Fibroblast of the conjunctiva (primary cell): ENCODE measurements at regions not wholly inside any gene's neighbourhood (a gene's known extent, or its start where the extent isn't known, plus 50 kb on each side); places are given as distances from the start of the nearest gene placed in this dataset.

ENCODE experiments used
- DNase-seq: peaks from one replicate; pipeline ENCODE4 v3.0.0-alpha.2; 2010; ENCODE audit warnings: low read depth

DNA sequence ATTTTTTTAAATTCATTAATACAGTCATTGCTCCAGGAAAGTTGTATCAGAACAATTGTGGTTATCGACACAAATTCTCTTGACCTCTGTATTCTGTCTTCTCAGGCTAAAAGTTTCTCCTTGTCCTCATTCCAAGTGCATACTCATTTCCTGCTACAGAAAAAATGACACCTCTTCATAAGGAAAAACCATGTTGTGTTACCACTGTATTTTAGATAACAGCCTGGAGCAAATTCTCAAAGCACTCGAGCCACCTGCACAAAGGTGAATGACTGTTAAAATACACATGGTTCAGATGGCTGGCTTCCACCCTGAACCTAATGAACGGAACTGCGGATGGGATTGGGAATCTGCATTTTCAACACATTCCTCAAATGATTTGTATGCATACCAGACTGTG, 586.5 kb downstream of the EPHA4 start:
- no peak for DNase-seq

GRCh38 chr2:220987839-220988238, 584.3 kb downstream of the EPHA4 start:
- no peak for DNase-seq

- no peak for DNase-seq
Measured at GRCh38 chr2:220991972-220992371, 580.1 kb downstream of the EPHA4 start.

DNA sequence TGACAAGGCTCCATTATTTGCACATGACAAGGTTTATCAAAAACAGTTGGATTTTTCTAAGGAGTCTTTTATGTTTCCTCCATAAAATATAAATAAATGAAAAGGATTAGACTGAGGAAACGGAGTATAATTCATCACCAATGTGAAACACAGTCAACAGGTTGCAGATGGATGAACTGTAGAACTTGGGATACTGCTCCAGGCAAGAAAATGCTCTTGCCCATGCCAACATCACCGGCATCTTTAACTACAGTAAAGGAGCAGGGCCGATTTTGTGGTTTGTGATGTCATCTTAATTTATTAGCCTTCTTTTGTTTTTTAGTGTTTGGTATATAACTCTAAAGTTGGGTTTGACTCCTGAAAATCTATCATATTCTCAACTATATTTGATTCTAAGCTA, 577.3 kb downstream of the EPHA4 start:
- no peak for DNase-seq

DNA sequence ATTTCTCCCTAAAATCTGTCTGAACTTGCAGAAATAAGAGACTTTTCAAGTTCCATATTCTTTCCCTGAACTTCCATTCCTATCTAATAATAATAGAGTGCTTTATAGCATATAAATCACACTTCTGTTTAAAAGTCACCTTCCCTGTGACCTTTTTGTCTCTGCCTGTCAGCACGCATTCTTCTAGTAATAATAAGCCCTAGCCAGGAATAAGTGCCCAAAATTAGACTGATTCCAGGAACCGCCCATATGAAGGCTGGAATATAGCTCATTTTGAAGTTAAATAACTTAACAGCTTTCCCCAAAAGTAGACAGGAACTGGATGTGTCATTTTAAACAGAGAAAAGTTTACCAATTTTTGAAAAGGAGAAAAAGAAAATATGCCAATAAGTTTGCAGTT, 576.5 kb downstream of the EPHA4 start:
- DNase-seq, result no peak

DNA sequence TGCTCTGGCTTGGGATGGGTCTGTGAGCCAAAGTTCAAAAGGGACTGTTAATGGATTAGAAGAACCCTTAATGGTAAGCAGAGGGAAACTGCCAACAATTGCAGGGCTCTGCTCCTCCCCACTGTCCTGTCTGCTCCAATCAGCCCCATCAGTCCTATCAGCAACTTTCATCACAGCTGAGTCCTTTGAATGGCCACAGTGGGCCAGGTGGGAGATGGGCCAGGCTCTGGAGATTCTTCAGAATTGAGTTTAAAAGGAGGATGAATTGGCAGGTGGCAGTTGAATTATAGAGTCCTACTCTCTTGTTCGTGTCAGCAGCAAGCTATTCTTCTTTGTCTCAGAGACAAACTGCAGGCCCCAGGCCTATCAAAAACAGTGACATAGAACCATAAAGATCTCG, 573.9 kb downstream of the EPHA4 start:
- no peak for DNase-seq

- DNase-seq, result no peak
Measured at GRCh38 chr2:220999356-220999755, 572.7 kb downstream of the EPHA4 start.

DNA sequence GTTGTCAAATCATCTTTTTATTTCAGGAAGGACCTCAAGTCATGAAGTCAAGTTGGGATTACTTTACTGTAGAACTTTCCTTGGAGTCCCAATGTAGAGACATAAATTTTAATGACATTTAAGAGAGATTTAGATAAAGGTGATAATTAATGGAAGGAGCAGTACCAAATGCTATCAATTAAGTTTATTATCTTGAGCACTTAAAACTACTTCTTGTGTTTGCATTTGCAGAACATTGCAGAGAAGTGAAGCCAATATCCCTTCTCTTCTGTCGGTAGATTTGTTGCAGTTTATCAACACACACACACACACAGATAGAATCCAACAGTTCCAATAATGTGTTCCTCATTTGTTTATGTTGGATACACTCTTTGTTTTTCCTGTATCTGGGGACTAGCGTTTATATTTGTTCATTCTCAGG, 570.7 kb downstream of the EPHA4 start:
- no peak for DNase-seq

- DNase-seq, result no peak
Measured at GRCh38 chr2:221002101-221002685, 569.9 kb downstream of the EPHA4 start.

GRCh38 chr2:221005338-221005737, 566.8 kb downstream of the EPHA4 start:
- DNase-seq, result no peak

DNA sequence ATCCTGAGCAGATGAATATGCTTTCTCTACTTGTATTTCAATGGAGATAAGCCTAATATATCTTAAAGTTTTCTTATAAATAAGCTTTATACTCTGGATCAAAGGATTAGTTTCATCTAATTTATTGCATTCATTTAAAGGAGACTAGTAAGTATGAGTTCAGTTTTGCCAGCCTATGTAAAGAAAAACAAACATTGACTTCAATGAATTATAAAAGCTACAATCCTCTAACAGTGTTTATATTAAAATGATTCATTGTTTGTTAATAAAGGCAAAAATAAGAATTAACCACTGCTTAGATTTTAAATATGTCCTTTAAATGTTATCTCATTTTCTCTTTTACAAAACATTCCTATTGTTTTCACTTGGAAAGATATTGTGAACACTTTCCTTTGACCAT, 566.0 kb downstream of the EPHA4 start:
- no peak for DNase-seq

DNA sequence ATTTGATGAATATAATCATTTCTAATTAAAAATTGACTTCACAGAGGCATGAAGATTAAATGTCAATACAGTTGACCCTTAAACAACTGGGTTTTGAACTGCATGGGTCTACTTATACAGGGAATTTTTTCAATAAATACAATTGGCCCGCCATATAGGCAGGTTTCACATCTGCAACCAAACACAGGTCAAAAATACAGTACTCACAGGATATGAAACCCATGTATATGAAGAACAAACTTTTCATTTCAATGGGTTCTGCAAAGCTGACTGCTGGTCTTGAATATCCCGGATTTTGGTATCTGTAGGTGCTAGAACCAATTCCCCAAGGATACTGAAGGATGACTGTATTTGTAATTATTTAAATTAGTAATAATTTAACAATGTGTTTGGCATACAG, 555.6 kb downstream of the EPHA4 start:
- DNase-seq, result no peak

GRCh38 chr2:221018262-221018661, 553.8 kb downstream of the EPHA4 start:
- DNase-seq, result no peak

- DNase-seq, result no peak
Measured at GRCh38 chr2:221019668-221020067, 552.4 kb downstream of the EPHA4 start.

- no peak for DNase-seq
Measured at GRCh38 chr2:221022554-221022953, 549.5 kb downstream of the EPHA4 start.

DNA sequence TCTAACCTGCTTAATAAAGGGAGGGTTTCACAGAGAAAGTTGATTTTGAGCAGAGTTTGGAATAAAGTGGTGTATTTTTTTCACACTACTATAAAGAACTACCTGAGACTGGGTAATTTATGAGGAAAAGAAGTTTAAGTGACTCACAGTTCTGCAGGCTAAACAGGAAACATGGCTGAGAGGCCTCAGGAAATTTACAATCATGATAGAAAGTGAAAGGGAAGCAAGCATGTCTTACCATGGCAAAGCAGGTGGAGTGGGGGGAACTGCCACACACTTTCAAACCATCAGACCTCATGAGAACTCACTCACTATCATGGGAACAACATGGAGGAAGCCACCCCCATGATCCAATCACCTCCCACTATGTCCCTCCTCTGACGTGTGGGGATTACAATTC, 546.7 kb downstream of the EPHA4 start:
- no peak for DNase-seq

DNA sequence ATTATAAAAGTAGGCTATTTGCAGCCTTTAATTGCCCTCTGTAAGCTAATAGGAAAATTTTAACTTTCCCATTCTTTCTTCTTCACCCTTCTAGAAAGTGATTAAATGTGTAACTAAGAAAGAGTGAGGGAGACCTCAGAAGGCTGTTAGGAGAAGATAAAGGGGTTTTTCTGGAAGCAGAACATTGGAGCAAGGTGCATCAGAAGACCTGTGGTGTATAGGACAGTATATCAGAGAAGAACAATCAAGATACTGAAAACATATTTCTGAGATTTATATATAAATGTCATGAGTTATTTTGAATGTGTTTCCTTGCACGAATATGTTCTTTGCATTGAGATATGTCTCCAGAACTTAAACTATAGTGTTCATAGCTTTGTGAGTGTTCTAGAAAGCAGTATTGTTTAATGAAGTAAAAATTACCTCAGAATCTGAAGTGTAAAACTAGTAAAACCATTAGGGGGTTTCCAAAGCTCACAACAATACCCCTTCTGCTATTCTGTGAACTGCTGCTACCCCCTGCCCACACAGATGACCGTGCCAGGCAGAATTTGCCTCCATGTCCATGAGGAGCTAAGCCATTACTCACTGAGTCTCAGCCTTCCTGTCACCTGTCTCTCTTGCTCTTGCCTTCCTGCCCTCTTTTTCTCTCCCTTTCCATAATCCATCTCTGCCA, 537.9 kb downstream of the EPHA4 start:
- no peak for DNase-seq

DNA sequence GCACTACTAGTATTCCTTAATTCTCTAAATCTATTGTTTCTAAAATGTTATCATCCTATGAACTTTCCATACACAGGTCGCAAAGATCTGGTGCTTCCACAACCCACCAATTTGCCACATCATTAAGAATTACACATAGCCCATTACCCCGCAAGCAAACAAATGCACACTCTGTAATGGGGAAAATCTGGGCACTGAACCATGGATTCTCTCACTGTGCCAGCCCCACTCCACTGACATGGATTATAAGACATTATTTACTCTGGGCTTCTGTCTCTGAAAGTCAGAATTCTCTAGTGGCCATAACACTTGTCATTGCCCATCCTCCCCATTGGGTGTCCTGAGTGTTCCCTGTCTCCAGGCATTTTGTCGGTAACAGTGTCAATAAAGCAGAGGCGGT, 537.1 kb downstream of the EPHA4 start:
- no peak for DNase-seq

DNA sequence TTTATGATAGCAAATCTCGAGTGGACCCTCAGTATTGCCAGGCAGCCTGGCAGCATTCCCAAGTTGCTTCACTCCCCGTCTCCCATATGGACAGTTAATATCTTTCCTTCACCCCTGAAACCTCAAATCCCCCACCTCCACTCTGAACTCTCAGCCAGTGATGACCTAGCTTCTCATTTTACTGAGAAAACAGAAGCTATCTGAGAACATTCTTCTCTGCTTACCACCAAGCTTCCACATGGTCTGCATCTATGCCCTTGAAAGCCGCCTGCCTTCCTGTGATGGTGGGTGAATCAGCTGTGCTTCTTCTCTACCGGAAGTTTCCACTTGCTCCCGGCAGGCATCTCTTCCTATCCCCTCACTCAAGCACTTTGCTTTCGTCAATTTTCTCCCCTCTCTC, 529.2 kb downstream of the EPHA4 start:
- DNase-seq, result no peak

- no peak for DNase-seq
Measured at GRCh38 chr2:221044781-221045180, 527.3 kb downstream of the EPHA4 start.

GRCh38 chr2:221050020-221050795, 521.9 kb downstream of the EPHA4 start:
- no peak for DNase-seq

DNA sequence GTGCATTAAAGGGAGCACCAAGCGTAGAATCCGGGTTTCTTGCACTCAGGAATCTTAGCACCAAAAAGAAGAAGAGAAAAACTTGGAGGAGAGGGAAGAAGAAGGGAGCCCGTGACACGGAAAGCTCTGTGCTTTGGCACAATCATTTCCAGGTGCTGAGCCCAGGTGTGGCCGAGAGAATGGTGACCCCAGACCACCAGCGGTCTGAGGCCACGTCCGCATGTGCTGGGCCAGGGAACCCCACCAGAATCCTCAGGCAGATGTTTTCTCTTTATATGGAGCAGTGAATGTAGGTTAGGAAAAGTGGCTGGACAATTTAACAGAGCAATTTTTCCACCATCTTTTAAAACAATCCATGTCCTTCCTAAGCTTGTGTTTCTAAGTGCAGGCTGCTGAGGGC, 520.9 kb downstream of the EPHA4 start:
- no peak for DNase-seq

DNA sequence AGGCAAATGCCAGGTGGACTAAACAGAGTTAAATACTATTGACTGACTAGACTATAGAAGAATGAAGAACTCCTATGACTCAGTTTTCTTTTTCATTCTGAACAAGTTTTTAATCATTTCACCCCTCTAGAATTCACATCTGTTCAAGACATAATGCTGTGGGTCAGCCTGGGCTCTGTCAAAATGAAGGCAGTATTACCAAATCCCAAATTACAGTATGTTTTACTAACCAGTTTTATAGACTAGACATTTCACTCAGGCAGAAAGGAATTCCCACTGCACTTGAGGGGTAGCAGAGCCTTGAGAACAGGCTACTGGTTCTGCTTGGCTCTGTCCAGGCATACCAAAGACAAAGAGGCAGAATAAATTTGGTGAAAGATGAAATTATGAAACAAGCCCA, 511.7 kb downstream of the EPHA4 start:
- no peak for DNase-seq

DNA sequence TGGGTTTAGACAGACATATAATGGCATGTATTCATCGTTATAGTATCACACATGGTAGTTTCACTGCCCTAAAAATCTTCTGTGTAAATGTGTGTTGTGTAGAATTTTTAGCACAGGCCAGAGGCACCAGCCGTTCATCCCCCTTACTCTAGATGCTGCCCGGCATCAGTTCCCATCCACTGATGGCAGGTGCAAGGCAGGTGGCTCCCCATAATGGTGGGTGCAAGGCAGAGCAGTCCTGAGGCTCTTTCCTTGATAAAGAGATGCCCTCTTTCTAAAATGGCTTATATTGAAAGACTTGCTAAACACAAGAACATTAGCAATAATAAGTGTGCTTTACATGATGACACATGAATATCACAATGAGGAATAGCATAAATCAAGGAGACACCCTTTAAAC, 508.5 kb downstream of the EPHA4 start:
- no peak for DNase-seq
